Caco-2 (cell line): ENCODE measurements at regions not wholly inside any gene's neighbourhood (a gene's known extent, or its start where the extent isn't known, plus 50 kb on each side); places are given as distances from the start of the nearest gene placed in this dataset.

Experiments used
- BruUV-seq: library from RNA; stranded (reverse); fragments of 400-500 nt; replicated peaks from 2 replicates; lab custom pipeline; 2021; lab: Mats Ljungman, UMichigan
- CTCF ChIA-PET: fragments of 300-600 bp; sonication (Branson Sonifier 250); formaldehyde crosslinking; loops from one replicate; lab custom pipeline; 2022; ENCODE audit warnings: antibody characterized with exemption; lab: Charles Lee
- POLR2A ChIA-PET: fragments of 300-600 bp; sonication (Branson Sonifier 250); formaldehyde crosslinking; loops from one replicate; lab custom pipeline; 2022; ENCODE audit warnings: antibody characterized with exemption; lab: Charles Lee
- DNase-seq, 2 experiments: peaks; one replicate each; pipeline versions ENCODE4 v3.0.0 to v3.0.0-alpha.2; 2020 to 2022
- H3K27me3 ChIP-seq: replicated peaks from 2 replicates; pipeline ENCODE4 v1.6.0; 2011; ENCODE audit warnings: low read length; ENCODE audit not compliant: control insufficient read depth, insufficient read depth
- H3K36me3 ChIP-seq: 2 replicates; pipeline ENCODE4 v1.5.1; 2011; ENCODE audit warnings: low read length; ENCODE audit not compliant: control insufficient read depth, insufficient read depth
- H3K4me1 ChIP-seq: fragments of 250-450 bp; sonication (Bioruptor Pico); 2 replicates; pipeline ENCODE4 v1.5.1; 2020; ENCODE audit warnings: mild to moderate bottlenecking
- H3K4me3 ChIP-seq: 2 replicates; pipeline ENCODE4 v1.5.1; 2011; ENCODE audit warnings: low read depth, mild to moderate bottlenecking, control low read depth, low read length
- H3K9me3 ChIP-seq: fragments of 250-450 bp; sonication (Bioruptor Pico); 2 replicates; pipeline ENCODE4 v1.5.1; 2020; ENCODE audit warnings: mild to moderate bottlenecking, moderate library complexity
- H3K27ac Mint-ChIP-seq: one replicate; pipeline ENCODE4 v1.8.0; 2022; ENCODE audit warnings: mixed read lengths; ENCODE audit not compliant: unreplicated experiment
- H3K27me3 Mint-ChIP-seq: one replicate; pipeline ENCODE4 v1.8.0; 2022; ENCODE audit warnings: mixed read lengths; ENCODE audit not compliant: insufficient read depth, unreplicated experiment
- H3K36me3 Mint-ChIP-seq: one replicate; pipeline ENCODE4 v1.8.0; 2022; ENCODE audit warnings: mild to moderate bottlenecking, mixed read lengths; ENCODE audit not compliant: insufficient read depth, unreplicated experiment
- H3K4me1 Mint-ChIP-seq: one replicate; pipeline ENCODE4 v1.8.0; 2022; ENCODE audit warnings: low read depth, mixed read lengths; ENCODE audit not compliant: unreplicated experiment
- H3K4me3 Mint-ChIP-seq: one replicate; pipeline ENCODE4 v1.8.0; 2022; ENCODE audit warnings: mild to moderate bottlenecking, moderate library complexity, mixed read lengths; ENCODE audit not compliant: unreplicated experiment
- H3K9me3 Mint-ChIP-seq: one replicate; pipeline ENCODE4 v1.8.0; 2022; ENCODE audit warnings: mixed read lengths; ENCODE audit not compliant: unreplicated experiment
- intact Hi-C: fragments of 100-400 bp; cut with micrococcal nuclease; formaldehyde crosslinking; loops from one replicate; pipeline ENCODE4 v1.10.0; 2022; ENCODE audit not compliant: unreplicated experiment
- TF ChIP-seq, protein P1 (sequence below), 2 experiments: fragments of 200-600 bp in 1 of 2; IDR thresholded peaks; 1 replicate in 1 of 2; 2 replicates in 1 of 2; pipeline versions ENCODE4 v1.5.1 to v1.8.0; 2011 to 2022; ENCODE audit warnings: antibody characterized with exemption in 1 of 2, control low read depth in 1 of 2, inconsistent platforms in 1 of 2, low read depth in 1 of 2, low read length in 1 of 2, mild to moderate bottlenecking in 1 of 2, moderate library complexity in 1 of 2; ENCODE audit not compliant: insufficient read depth in 1 of 2, severe bottlenecking in 1 of 2, unreplicated experiment in 1 of 2

- Histone ChIP-seq H3K4me3 (no peak overlapping the region), H3K36me3 (no peaks in the 10 kb centered on the region), H3K27me3 (no peaks in the 10 kb centered on the region), H3K4me1 (no peaks in the 10 kb centered on the region), H3K9me3 (no peaks in the 10 kb centered on the region)
- BruUV-seq, result no TSS peak
- TF ChIP-seq, protein P1, sequence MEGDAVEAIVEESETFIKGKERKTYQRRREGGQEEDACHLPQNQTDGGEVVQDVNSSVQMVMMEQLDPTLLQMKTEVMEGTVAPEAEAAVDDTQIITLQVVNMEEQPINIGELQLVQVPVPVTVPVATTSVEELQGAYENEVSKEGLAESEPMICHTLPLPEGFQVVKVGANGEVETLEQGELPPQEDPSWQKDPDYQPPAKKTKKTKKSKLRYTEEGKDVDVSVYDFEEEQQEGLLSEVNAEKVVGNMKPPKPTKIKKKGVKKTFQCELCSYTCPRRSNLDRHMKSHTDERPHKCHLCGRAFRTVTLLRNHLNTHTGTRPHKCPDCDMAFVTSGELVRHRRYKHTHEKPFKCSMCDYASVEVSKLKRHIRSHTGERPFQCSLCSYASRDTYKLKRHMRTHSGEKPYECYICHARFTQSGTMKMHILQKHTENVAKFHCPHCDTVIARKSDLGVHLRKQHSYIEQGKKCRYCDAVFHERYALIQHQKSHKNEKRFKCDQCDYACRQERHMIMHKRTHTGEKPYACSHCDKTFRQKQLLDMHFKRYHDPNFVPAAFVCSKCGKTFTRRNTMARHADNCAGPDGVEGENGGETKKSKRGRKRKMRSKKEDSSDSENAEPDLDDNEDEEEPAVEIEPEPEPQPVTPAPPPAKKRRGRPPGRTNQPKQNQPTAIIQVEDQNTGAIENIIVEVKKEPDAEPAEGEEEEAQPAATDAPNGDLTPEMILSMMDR (IDR thresholded peaks at IDR 0.05; ENCODE audit: insufficient read depth in 1 of 2, low read depth in 1 of 2, low read length in 1 of 2, severe bottlenecking in 1 of 2, unreplicated experiment in 1 of 2), result no peak
- CTCF ChIA-PET, result interaction anchor here (1.5 to 1.6 kb wide), 2 partner anchors 44 to 135 kb away, joined by 3 to 5 read pairs; partner anchors contain the start of gene RAB18
- Mint-ChIP-seq H3K36me3 (no peaks in the 10 kb centered on the region), H3K9me3 (no peaks in the 10 kb centered on the region), H3K27me3 (peaks cover 13% of the 10 kb centered on the region), H3K4me1 (no peaks in the 10 kb centered on the region), H3K27ac (no peak overlapping the region), H3K4me3 (no peak overlapping the region)
- POLR2A ChIA-PET, result no interaction called here
- intact Hi-C loops, result no loop called here
- no peak for DNase-seq
Measured at GRCh38 chr10:27368706-27369105, 128.1 kb upstream of the ACBD5 start.

- POLR2A ChIA-PET, result no interaction called here
- no peak for DNase-seq
- CTCF ChIA-PET, result no interaction called here
- H3K4me1 ChIP-seq, result no peaks in the 10 kb centered on the region
- no peak overlapping the region for H3K27ac Mint-ChIP-seq
- H3K36me3 ChIP-seq, result no peaks in the 10 kb centered on the region
- H3K9me3 Mint-ChIP-seq, result no peaks in the 10 kb centered on the region
- intact Hi-C loops, result no loop called here
- H3K4me3 ChIP-seq, result no peak overlapping the region
- no peaks in the 10 kb centered on the region for H3K9me3 ChIP-seq
- BruUV-seq, result no TSS peak
- H3K36me3 Mint-ChIP-seq, result no peaks in the 10 kb centered on the region
- TF ChIP-seq, protein P1 (IDR thresholded peaks at IDR 0.05; ENCODE audit: insufficient read depth in 1 of 2, low read depth in 1 of 2, low read length in 1 of 2, severe bottlenecking in 1 of 2, unreplicated experiment in 1 of 2), result no peak
- no peaks in the 10 kb centered on the region for H3K4me1 Mint-ChIP-seq
- no peaks in the 10 kb centered on the region for H3K27me3 ChIP-seq
- H3K4me3 Mint-ChIP-seq, result no peak overlapping the region
- H3K27me3 Mint-ChIP-seq, result peaks cover 10% of the 10 kb centered on the region
Measured at GRCh38 chr10:27366769-27367168, 126.2 kb upstream of the ACBD5 start.

DNA sequence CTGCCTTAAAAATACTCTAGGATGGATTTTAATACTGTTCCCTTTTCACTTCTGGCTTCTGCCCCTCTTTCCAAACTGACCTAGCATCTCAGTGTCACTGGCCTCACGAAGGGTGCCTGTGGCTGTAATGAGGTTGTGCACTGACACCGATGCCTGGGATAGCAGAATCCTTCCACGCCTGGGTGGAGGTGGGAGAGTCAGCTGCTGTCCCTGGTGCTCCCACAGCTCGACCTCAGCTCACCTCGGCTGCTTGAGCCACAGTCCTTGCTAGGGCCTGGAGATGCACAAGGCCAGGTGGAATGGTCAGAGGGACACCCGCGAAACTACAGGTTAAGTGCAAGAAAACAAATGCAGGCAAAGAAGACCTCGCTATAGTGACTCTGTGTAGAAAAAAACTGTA is 123.4 kb upstream of the ACBD5 start:
- Histone ChIP-seq H3K27me3 (no peaks in the 10 kb centered on the region), H3K36me3 (no peaks in the 10 kb centered on the region), H3K4me1 (no peaks in the 10 kb centered on the region), H3K9me3 (no peaks in the 10 kb centered on the region), H3K4me3 (no peak overlapping the region)
- no peak overlapping the region for H3K27ac Mint-ChIP-seq
- TF ChIP-seq, protein P1 (IDR thresholded peaks at IDR 0.05; ENCODE audit: insufficient read depth in 1 of 2, low read depth in 1 of 2, low read length in 1 of 2, severe bottlenecking in 1 of 2, unreplicated experiment in 1 of 2), result no peak
- no peaks in the 10 kb centered on the region for H3K4me1 Mint-ChIP-seq
- no TSS peak for BruUV-seq
- H3K27me3 Mint-ChIP-seq, result peaks cover 10% of the 10 kb centered on the region
- DNase-seq, result no peak
- H3K36me3 Mint-ChIP-seq, result no peaks in the 10 kb centered on the region
- ChIA-PET CTCF (no interaction called here), POLR2A (no interaction called here)
- intact Hi-C loops, result loop anchor here (5.0 kb wide), 1 partner anchor 122 kb away; the partner anchor contains the start of gene ACBD5
- H3K9me3 Mint-ChIP-seq, result no peaks in the 10 kb centered on the region
- H3K4me3 Mint-ChIP-seq, result no peak overlapping the region
